ENCODE measurements at regions not wholly inside any gene's neighbourhood (a gene's known extent, or its start where the extent isn't known, plus 50 kb on each side); places are given as distances from the start of the nearest gene placed in this dataset.

- TF ChIP-seq POLR2A (IDR thresholded peaks at IDR 0.05) = no peak
- TF ChIP-seq, protein P1, sequence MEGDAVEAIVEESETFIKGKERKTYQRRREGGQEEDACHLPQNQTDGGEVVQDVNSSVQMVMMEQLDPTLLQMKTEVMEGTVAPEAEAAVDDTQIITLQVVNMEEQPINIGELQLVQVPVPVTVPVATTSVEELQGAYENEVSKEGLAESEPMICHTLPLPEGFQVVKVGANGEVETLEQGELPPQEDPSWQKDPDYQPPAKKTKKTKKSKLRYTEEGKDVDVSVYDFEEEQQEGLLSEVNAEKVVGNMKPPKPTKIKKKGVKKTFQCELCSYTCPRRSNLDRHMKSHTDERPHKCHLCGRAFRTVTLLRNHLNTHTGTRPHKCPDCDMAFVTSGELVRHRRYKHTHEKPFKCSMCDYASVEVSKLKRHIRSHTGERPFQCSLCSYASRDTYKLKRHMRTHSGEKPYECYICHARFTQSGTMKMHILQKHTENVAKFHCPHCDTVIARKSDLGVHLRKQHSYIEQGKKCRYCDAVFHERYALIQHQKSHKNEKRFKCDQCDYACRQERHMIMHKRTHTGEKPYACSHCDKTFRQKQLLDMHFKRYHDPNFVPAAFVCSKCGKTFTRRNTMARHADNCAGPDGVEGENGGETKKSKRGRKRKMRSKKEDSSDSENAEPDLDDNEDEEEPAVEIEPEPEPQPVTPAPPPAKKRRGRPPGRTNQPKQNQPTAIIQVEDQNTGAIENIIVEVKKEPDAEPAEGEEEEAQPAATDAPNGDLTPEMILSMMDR (IDR thresholded peaks at IDR 0.05) = no peak
Measured at GRCh38 chr12:31803306-31804184, 74.7 kb upstream of the AMN1 start.

Data from prostate gland (tissue), 2 donors.